Stomach (tissue), 8 donors: ENCODE measurements at regions not wholly inside any gene's neighbourhood (a gene's known extent, or its start where the extent isn't known, plus 50 kb on each side); places are given as distances from the start of the nearest gene placed in this dataset.

ENCODE experiments used
- DNase-seq, 2 donors: peaks; one replicate each; pipeline versions ENCODE4 v3.0.0 to v3.0.0-alpha.2; 2013 to 2019
- H3K27ac ChIP-seq, 5 donors: fragments of 200-600 bp in 4 of 5; sonication (generic) in 4 of 5; one replicate each; pipeline ENCODE4 v1.5.1; 2013 to 2019; ENCODE audit warnings: mild to moderate bottlenecking in 1 of 5, moderate library complexity in 1 of 5
- H3K27me3 ChIP-seq, 3 donors: fragments of 200-600 bp; sonication (generic); one replicate each; pipeline ENCODE4 v1.5.1; 2017 to 2019; ENCODE audit warnings: mixed run types in 1 of 3
- H3K36me3 ChIP-seq, 4 donors: fragments of 200-600 bp; sonication (generic); 1 replicate in 3 of 4; 2 replicates in 1 of 4; pipeline ENCODE4 v1.5.1; 2016 to 2019
- H3K4me1 ChIP-seq, 4 donors: fragments of 200-600 bp; sonication (generic); one replicate each; pipeline ENCODE4 v1.5.1; 2016 to 2019
- H3K4me3 ChIP-seq, 4 donors: fragments of 200-600 bp; sonication (generic) in 3 of 4; one replicate each; pipeline ENCODE4 v1.5.1; 2016 to 2019; ENCODE audit warnings: mild to moderate bottlenecking in 1 of 4
- H3K9me3 ChIP-seq, 4 donors: fragments of 200-600 bp; sonication (generic); one replicate each; pipeline ENCODE4 v1.5.1; 2016 to 2019
- EP300 ChIP-seq: sonication (generic); formaldehyde crosslinking; IDR thresholded peaks from one replicate; pipeline ENCODE4 v1.6.1; 2017; ENCODE audit warnings: antibody characterized with exemption
- POLR2A ChIP-seq, 4 donors: fragments of 450-650 bp; IDR thresholded peaks; one replicate each; pipeline ENCODE4 v1.6.1; 2016; ENCODE audit warnings: antibody characterized with exemption in 4 of 4, control low read depth in 2 of 4, mild to moderate bottlenecking in 1 of 4, moderate library complexity in 1 of 4
- POLR2AphosphoS5 ChIP-seq, 3 donors: sonication (generic); formaldehyde crosslinking; IDR thresholded peaks; one replicate each; pipeline ENCODE4 v1.6.1; 2016; ENCODE audit warnings: antibody characterized with exemption in 3 of 3
- WGBS, 5 donors: extraction: QIAGEN DNeasy Blood & Tissue Kit in 3 of 5; methylation state at CpG; one replicate each; pipeline versions ENCODE4 v1.1.5 to v1.1.7; 2013 to 2018; 5-methylcytosine and 5-hydroxymethylcytosine counted together
- intact Hi-C: fragments of 100-400 bp; cut with DNase I; formaldehyde crosslinking; loops from one replicate; pipeline ENCODE4 v1.15.1; 2023; ENCODE audit warnings: low total_unique reads
- TF ChIP-seq, protein P1 (sequence below), 7 experiments: fragments of 450-650 bp in 4 of 7; fragments of 200-600 bp in 3 of 7; sonication (generic) in 3 of 7; IDR thresholded peaks; one replicate each; pipeline ENCODE4 v1.5.1; 2016 to 2019; ENCODE audit warnings: antibody characterized with exemption in 7 of 7, control low read depth in 2 of 7, mild to moderate bottlenecking in 1 of 7
- donor health status: healthy with polysubstance abuse.
- donor health status: Bipolar disorder and iron deficiency.
- donor health status: healthy.

DNA sequence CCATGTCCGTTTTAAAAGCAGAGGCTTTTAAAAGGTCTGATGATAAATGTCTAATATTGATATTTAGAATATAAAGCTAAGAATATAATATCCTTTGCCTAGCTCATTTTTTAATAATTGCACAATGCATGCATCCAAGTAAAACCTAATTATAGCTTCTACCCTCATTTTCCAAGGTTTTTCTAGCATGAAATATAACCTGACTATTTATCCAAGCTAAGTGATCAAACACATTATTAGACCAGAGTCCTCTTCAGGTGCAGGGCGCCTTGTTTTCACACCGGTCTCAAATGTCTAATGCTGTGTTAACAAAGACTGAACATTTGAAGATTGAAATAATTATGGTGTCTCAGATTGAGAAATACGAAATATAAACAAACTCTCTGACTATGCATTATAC is 648.9 kb upstream of the CXADR start:
- Histone ChIP-seq H3K9me3 (no peaks in the 10 kb centered on the region), H3K4me3 (no peak overlapping the region), H3K4me1 (no peaks in the 10 kb centered on the region), H3K27ac (no peak overlapping the region), H3K27me3 (no peaks in the 10 kb centered on the region), H3K36me3 (no peaks in the 10 kb centered on the region)
- peak in 1 of 2 donors; percentile 9 for DNase-seq
- intact Hi-C loops, result no loop called here
- 66 to 80% (median 74%) methylated on average over 4 of the region's 4 CpGs for WGBS, 5 donors
- TF ChIP-seq POLR2AphosphoS5 (IDR thresholded peaks at IDR 0.05) (no peak), POLR2A (IDR thresholded peaks at IDR 0.05) (no peak), EP300 (no peak)
- TF ChIP-seq, protein P1, sequence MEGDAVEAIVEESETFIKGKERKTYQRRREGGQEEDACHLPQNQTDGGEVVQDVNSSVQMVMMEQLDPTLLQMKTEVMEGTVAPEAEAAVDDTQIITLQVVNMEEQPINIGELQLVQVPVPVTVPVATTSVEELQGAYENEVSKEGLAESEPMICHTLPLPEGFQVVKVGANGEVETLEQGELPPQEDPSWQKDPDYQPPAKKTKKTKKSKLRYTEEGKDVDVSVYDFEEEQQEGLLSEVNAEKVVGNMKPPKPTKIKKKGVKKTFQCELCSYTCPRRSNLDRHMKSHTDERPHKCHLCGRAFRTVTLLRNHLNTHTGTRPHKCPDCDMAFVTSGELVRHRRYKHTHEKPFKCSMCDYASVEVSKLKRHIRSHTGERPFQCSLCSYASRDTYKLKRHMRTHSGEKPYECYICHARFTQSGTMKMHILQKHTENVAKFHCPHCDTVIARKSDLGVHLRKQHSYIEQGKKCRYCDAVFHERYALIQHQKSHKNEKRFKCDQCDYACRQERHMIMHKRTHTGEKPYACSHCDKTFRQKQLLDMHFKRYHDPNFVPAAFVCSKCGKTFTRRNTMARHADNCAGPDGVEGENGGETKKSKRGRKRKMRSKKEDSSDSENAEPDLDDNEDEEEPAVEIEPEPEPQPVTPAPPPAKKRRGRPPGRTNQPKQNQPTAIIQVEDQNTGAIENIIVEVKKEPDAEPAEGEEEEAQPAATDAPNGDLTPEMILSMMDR (IDR thresholded peaks at IDR 0.05), result no peak

DNA sequence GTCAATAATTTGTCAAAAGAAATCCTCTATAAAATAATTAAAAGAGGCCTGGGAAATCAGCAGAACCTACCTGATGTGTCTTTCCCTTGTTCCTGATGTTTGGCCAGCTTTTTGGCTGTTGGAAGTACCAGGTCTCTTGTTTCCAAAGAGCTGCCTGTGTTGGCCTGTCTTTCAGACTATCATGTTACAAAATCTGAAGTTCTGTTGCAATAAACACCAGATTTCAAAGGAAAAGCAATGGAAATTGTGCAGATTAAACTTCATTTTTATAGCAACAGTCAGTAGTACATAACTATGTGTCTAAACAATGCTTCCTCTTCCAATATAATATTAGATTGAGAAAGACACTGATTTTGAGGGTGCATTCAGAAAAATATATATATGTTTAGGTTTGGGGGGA is 647.2 kb upstream of the CXADR start:
- Histone ChIP-seq H3K9me3 (no peaks in the 10 kb centered on the region), H3K27me3 (no peaks in the 10 kb centered on the region), H3K36me3 (no peaks in the 10 kb centered on the region), H3K4me1 (no peaks in the 10 kb centered on the region), H3K4me3 (no peak overlapping the region), H3K27ac (no peak overlapping the region)
- intact Hi-C loops, result no loop called here
- TF ChIP-seq POLR2A (IDR thresholded peaks at IDR 0.05) (no peak), EP300 (no peak), POLR2AphosphoS5 (IDR thresholded peaks at IDR 0.05) (no peak)
- TF ChIP-seq, protein P1 (IDR thresholded peaks at IDR 0.05), result no peak
- no peak for DNase-seq

DNA sequence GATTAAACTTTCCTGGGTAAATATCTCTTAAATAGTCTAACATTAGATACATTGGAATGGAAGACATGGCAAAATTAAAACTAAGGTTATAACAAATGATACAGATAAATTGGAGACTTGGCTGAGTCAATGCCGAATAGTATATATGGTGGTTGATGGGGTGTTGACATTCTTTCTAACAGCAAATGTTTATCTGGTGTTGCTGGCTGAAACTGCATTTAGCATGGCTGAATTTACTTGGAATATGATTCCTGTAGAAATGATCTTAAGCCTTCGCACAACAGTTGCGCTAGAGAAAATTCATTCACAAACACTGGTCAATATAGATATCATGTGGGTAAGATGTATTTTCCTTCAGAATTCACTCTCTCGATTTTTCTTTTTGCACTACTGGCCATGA is 646.0 kb upstream of the CXADR start:
- H3K36me3 ChIP-seq, result no peaks in the 10 kb centered on the region
- H3K4me1 ChIP-seq, result no peaks in the 10 kb centered on the region
- no peaks in the 10 kb centered on the region for H3K9me3 ChIP-seq
- intact Hi-C loops, result no loop called here
- H3K4me3 ChIP-seq, result no peak overlapping the region
- no peak for TF ChIP-seq POLR2AphosphoS5 (IDR thresholded peaks at IDR 0.05)
- H3K27me3 ChIP-seq, result no peaks in the 10 kb centered on the region
- 92 to 96% (median 92%) methylated on average over 4 of the region's 4 CpGs for WGBS, 5 donors
- DNase-seq, result no peak
- no peak overlapping the region for H3K27ac ChIP-seq

DNA sequence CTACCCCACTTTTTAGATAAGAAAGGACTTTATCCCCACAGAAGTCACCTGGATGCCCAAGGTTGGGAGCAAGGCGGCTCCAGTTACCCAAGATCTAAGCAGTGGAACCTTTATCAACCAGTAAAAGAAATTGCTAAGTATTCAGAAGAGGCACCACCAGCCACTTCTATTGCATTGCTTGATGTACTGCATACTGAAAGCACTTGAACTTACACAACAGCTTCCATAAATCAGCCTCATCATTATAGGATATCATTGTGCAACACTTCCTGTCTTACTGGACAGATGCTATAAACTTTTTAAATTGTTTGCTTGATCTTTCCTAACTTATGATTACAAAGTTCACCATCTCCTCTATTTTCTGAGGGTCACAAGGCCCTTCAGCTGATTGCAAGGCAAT is 642.7 kb upstream of the CXADR start:
- Histone ChIP-seq H3K9me3 (no peaks in the 10 kb centered on the region), H3K4me1 (no peaks in the 10 kb centered on the region), H3K4me3 (no peak overlapping the region), H3K27me3 (no peaks in the 10 kb centered on the region), H3K36me3 (no peaks in the 10 kb centered on the region), H3K27ac (no peak overlapping the region)
- peak in 1 of 2 donors; percentile 2 for DNase-seq
- intact Hi-C loops, result no loop called here
- 81 to 88% (median 83%) methylated on average over 1 of the region's 1 CpG for WGBS, 5 donors
- TF ChIP-seq, protein P1 (IDR thresholded peaks at IDR 0.05), result no peak
- TF ChIP-seq POLR2A (IDR thresholded peaks at IDR 0.05) (no peak), POLR2AphosphoS5 (IDR thresholded peaks at IDR 0.05) (no peak), EP300 (no peak)

DNA sequence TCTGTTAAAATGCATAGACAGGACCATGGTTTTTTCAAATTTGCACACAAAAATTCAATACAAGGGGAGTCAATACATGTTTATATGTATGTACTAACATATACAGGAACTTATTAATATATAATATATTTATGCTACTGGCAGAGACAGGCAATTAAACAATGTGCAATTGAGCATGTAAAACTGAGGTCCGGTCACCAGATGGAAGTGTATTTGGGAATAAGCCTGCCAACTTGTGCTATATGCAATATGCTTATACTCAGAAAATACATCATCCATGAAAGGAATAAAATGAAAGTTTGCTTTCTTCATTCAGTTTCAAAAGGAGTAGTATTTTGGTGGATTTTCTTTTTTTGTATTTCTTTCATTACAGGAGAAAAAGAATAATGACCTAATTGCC is 640.2 kb upstream of the CXADR start:
- no peaks in the 10 kb centered on the region for H3K9me3 ChIP-seq
- intact Hi-C loops, result no loop called here
- no peaks in the 10 kb centered on the region for H3K4me1 ChIP-seq
- peak in 1 of 2 donors; percentile 2 for DNase-seq
- H3K27ac ChIP-seq, result no peak overlapping the region
- H3K36me3 ChIP-seq, result no peaks in the 10 kb centered on the region
- TF ChIP-seq POLR2A (IDR thresholded peaks at IDR 0.05), result no peak
- no peak for TF ChIP-seq EP300
- no peak for TF ChIP-seq POLR2AphosphoS5 (IDR thresholded peaks at IDR 0.05)
- TF ChIP-seq, protein P1 (IDR thresholded peaks at IDR 0.05), result no peak
- 87 to 97% (median 96%) methylated on average over 1 of the region's 1 CpG for WGBS, 5 donors
- H3K27me3 ChIP-seq, result no peaks in the 10 kb centered on the region
- no peak overlapping the region for H3K4me3 ChIP-seq
